ENCODE measurements at regions not wholly inside any gene's neighbourhood (a gene's known extent, or its start where the extent isn't known, plus 50 kb on each side); places are given as distances from the start of the nearest gene placed in this dataset.

- WGBS, 2 donors: 42 to 44% methylated on average over 3 of the region's 3 CpGs
- H3K36me3 ChIP-seq: no peaks in the 10 kb centered on the region
- H3K27me3 ChIP-seq: no peaks in the 10 kb centered on the region
- ATAC-seq (no peak), FAIRE-seq (no peak), DNase-seq (no peak)
- TF ChIP-seq CTCF (IDR thresholded peaks at IDR 0.05): no peak
- H3K4me1 ChIP-seq: no peaks in the 10 kb centered on the region
- no peaks in the 10 kb centered on the region for H3K9me3 ChIP-seq
- no peak overlapping the region for H3K27ac ChIP-seq
- H3K4me3 ChIP-seq: no peak overlapping the region
- intact Hi-C loops (cut with DNase I): no loop called here
These were observed 500.9 kb downstream of the FBXO15 start for GRCh38 chr18:73646772-73647171.

DNA sequence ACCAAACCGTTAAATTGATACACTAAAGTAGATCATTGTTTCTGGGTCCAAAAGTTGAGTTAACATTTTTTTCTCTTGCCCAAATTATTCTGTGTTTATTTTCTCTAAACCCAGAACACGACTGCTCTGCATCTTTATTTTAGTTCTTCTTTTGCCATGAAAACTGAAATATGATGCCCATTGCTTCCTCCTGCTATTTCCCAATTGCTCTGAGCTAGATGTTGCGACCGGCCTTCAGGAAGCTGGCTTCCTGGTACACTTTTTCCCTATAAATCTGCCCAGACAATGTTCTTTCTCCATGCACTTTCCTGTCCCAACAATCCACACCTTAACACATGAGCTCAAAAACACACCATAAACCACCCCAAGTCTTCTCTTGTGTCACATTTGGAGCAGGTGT, 501.4 kb downstream of the FBXO15 start:
- WGBS, 2 donors: 47 to 71% methylated on average over 4 of the region's 4 CpGs
- intact Hi-C loops (cut with DNase I): no loop called here
- ATAC-seq (no peak), DNase-seq (no peak), FAIRE-seq (no peak)
- Histone ChIP-seq H3K27me3 (no peaks in the 10 kb centered on the region), H3K27ac (no peak overlapping the region), H3K36me3 (no peaks in the 10 kb centered on the region), H3K4me1 (no peaks in the 10 kb centered on the region), H3K9me3 (no peaks in the 10 kb centered on the region), H3K4me3 (no peak overlapping the region)
- TF ChIP-seq CTCF (IDR thresholded peaks at IDR 0.05): no peak

DNA sequence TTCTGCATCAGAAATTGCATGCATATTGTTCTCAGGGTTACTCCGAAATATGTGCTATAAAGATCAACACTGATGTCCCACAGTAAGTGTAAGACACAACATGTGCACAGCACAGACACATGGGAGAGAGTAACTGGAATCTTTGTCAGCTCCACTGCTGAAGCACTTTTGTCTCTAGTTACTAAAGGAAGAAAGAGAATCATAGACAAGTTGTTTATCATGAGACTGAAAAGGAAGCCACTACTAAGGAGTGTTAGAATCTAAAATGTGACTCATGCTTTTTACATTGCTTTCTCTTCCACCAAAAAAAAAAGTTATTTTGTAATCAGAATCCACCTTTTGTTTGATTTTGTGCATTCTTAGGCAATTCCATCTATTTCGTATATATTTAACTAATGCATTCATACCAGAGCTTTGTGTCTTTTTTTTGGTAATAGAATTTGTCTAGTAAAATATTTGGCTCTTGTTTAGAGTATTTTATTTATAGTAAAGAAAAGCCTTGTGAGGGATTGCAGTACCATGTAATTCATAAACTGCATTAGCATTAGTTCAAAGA, 502.4 kb downstream of the FBXO15 start:
- no peak overlapping the region for H3K27ac ChIP-seq
- intact Hi-C loops (cut with DNase I): no loop called here
- H3K36me3 ChIP-seq: no peaks in the 10 kb centered on the region
- WGBS, 2 donors: 44 to 66% methylated on average over 2 of the region's 2 CpGs
- H3K4me3 ChIP-seq: no peak overlapping the region
- H3K27me3 ChIP-seq: no peaks in the 10 kb centered on the region
- no peak for FAIRE-seq
- TF ChIP-seq CTCF (IDR thresholded peaks at IDR 0.05): no peak
- H3K9me3 ChIP-seq: no peaks in the 10 kb centered on the region
- ATAC-seq: no peak
- no peaks in the 10 kb centered on the region for H3K4me1 ChIP-seq
- DNase-seq: no peak

DNA sequence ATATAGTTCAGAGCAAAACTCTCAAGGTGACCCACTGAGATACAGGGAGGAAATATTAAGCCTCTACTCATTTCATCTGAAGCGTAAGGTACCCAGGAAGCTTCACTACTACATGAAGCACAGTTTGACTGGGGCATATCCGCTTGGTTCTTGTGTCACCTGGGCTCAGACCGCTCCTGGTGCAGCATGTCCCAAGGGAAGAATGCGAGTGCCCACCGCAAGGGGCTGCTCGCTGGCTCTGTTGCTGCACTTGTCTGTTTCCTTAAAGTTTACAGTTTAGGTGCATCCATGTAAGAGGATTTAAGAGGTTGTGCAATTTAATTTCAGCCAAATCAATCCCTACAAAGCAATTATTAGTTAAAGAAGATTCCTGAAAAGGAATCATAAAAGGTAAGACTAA, 507.8 kb downstream of the FBXO15 start:
- DNase-seq (no peak), FAIRE-seq (no peak), ATAC-seq (no peak)
- H3K27me3 ChIP-seq: no peaks in the 10 kb centered on the region
- TF ChIP-seq CTCF (IDR thresholded peaks at IDR 0.05): no peak
- H3K36me3 ChIP-seq: no peaks in the 10 kb centered on the region
- H3K4me1 ChIP-seq: no peaks in the 10 kb centered on the region
- no peak overlapping the region for H3K27ac ChIP-seq
- no peak overlapping the region for H3K4me3 ChIP-seq
- H3K9me3 ChIP-seq: no peaks in the 10 kb centered on the region
- intact Hi-C loops (cut with DNase I): no loop called here
- 73 to 75% methylated on average over 6 of the region's 6 CpGs for WGBS, 2 donors

GRCh38 chr18:73638709-73639108, 508.9 kb downstream of the FBXO15 start:
- TF ChIP-seq CTCF (IDR thresholded peaks at IDR 0.05): no peak
- intact Hi-C loops (cut with DNase I): no loop called here
- Histone ChIP-seq H3K27ac (no peak overlapping the region), H3K4me1 (no peaks in the 10 kb centered on the region), H3K4me3 (no peak overlapping the region), H3K9me3 (no peaks in the 10 kb centered on the region), H3K36me3 (no peaks in the 10 kb centered on the region), H3K27me3 (no peaks in the 10 kb centered on the region)
- no peak for FAIRE-seq
- DNase-seq: no peak
- ATAC-seq: no peak
